Astrocyte (in vitro differentiated cells and primary cell): ENCODE measurements at regions not wholly inside any gene's neighbourhood (a gene's known extent, or its start where the extent isn't known, plus 50 kb on each side); places are given as distances from the start of the nearest gene placed in this dataset.

Experiments used
- DNase-seq: peaks from one replicate; pipeline ENCODE4 v3.0.0-alpha.2; 2010; ENCODE audit warnings: low read depth
- FAIRE-seq: peaks from 2 replicates; lab custom pipeline; 2011; peaks lifted over from hg19 to GRCh38; lab: Jason Lieb, UNC
- H2AFZ ChIP-seq: 2 replicates; pipeline ENCODE4 v1.6.0; 2012; ENCODE audit warnings: low read depth, low read length, inconsistent platforms
- H3K27ac ChIP-seq: 2 replicates; pipeline ENCODE4 v1.5.1; 2011; ENCODE audit warnings: low read depth, low read length, inconsistent platforms
- H3K27me3 ChIP-seq: 2 replicates; pipeline ENCODE4 v1.6.0; 2011; ENCODE audit warnings: low read length, inconsistent platforms; ENCODE audit not compliant: insufficient read depth
- H3K36me3 ChIP-seq: 2 replicates; pipeline ENCODE4 v1.5.1; 2011; ENCODE audit warnings: low read length, inconsistent platforms; ENCODE audit not compliant: insufficient read depth
- H3K4me1 ChIP-seq: 2 replicates; pipeline ENCODE4 v1.5.1; 2011; ENCODE audit warnings: low read length, inconsistent platforms; ENCODE audit not compliant: insufficient read depth
- H3K4me2 ChIP-seq: 2 replicates; pipeline ENCODE4 v1.6.0; 2012; ENCODE audit warnings: low read length, inconsistent platforms
- H3K4me3 ChIP-seq: 2 replicates; pipeline ENCODE4 v1.5.1; 2011; ENCODE audit warnings: low read depth, mild to moderate bottlenecking, low read length, inconsistent platforms; ENCODE audit not compliant: insufficient read depth
- H3K79me2 ChIP-seq: 2 replicates; pipeline ENCODE4 v1.6.0; 2012; ENCODE audit warnings: mild to moderate bottlenecking, low read length, inconsistent platforms; ENCODE audit not compliant: insufficient read depth
- H3K9ac ChIP-seq: 2 replicates; pipeline ENCODE4 v1.6.0; 2012; ENCODE audit warnings: mild to moderate bottlenecking, low read length, inconsistent platforms
- H3K9me3 ChIP-seq: 2 replicates; pipeline ENCODE4 v1.5.1; 2012; ENCODE audit warnings: low read depth, mild to moderate bottlenecking, low read length, inconsistent platforms; ENCODE audit not compliant: insufficient read depth
- H4K20me1 ChIP-seq: 2 replicates; pipeline ENCODE4 v1.6.0; 2012; ENCODE audit warnings: low read length, inconsistent platforms; ENCODE audit not compliant: insufficient read depth
- H3K27ac Mint-ChIP-seq: one replicate; pipeline ENCODE4 v1.8.0; 2021; ENCODE audit warnings: mild to moderate bottlenecking, mixed read lengths; ENCODE audit not compliant: unreplicated experiment
- H3K27me3 Mint-ChIP-seq: one replicate; pipeline ENCODE4 v1.8.0; 2021; ENCODE audit warnings: low read depth, mixed read lengths; ENCODE audit not compliant: unreplicated experiment
- H3K36me3 Mint-ChIP-seq: one replicate; pipeline ENCODE4 v1.8.0; 2021; ENCODE audit warnings: low read depth, mixed read lengths; ENCODE audit not compliant: unreplicated experiment
- H3K4me1 Mint-ChIP-seq: one replicate; pipeline ENCODE4 v1.8.0; 2021; ENCODE audit warnings: low read depth, mixed read lengths; ENCODE audit not compliant: unreplicated experiment
- H3K4me3 Mint-ChIP-seq: one replicate; pipeline ENCODE4 v1.8.0; 2021; ENCODE audit warnings: mild to moderate bottlenecking, moderate library complexity, mixed read lengths; ENCODE audit not compliant: unreplicated experiment
- H3K9me3 Mint-ChIP-seq: one replicate; pipeline ENCODE4 v1.8.0; 2021; ENCODE audit warnings: mild to moderate bottlenecking, mixed read lengths; ENCODE audit not compliant: unreplicated experiment
- EZH2 ChIP-seq: IDR thresholded peaks from 2 replicates; pipeline ENCODE4 v1.6.1; 2012; ENCODE audit warnings: mild to moderate bottlenecking, low read length, inconsistent platforms; ENCODE audit not compliant: insufficient read depth
- TF ChIP-seq, protein P1 (sequence below): IDR thresholded peaks from 2 replicates; pipeline ENCODE4 v1.5.1; 2011; ENCODE audit warnings: low read depth, mild to moderate bottlenecking, inconsistent platforms, low read length, moderate library complexity; ENCODE audit not compliant: insufficient read depth

GRCh38 chr6:145453376-145453775, 281.9 kb downstream of the EPM2A start:
- Histone ChIP-seq H3K27ac (no peak overlapping the region), H3K79me2 (no peaks in the 10 kb centered on the region), H3K9ac (no peak overlapping the region), H3K4me2 (no peak overlapping the region), H3K4me3 (no peak overlapping the region), H3K4me1 (no peaks in the 10 kb centered on the region), H3K36me3 (no peaks in the 10 kb centered on the region), H2AFZ (no peak overlapping the region), H3K9me3 (no peaks in the 10 kb centered on the region), H4K20me1 (no peaks in the 10 kb centered on the region), H3K27me3 (no peaks in the 10 kb centered on the region)
- Mint-ChIP-seq H3K27me3 (no peaks in the 10 kb centered on the region), H3K9me3 (no peaks in the 10 kb centered on the region), H3K4me3 (no peak overlapping the region), H3K4me1 (no peaks in the 10 kb centered on the region), H3K27ac (no peak overlapping the region), H3K36me3 (no peaks in the 10 kb centered on the region)
- DNase-seq, result no peak
- no peak for TF ChIP-seq EZH2
- TF ChIP-seq, protein P1, sequence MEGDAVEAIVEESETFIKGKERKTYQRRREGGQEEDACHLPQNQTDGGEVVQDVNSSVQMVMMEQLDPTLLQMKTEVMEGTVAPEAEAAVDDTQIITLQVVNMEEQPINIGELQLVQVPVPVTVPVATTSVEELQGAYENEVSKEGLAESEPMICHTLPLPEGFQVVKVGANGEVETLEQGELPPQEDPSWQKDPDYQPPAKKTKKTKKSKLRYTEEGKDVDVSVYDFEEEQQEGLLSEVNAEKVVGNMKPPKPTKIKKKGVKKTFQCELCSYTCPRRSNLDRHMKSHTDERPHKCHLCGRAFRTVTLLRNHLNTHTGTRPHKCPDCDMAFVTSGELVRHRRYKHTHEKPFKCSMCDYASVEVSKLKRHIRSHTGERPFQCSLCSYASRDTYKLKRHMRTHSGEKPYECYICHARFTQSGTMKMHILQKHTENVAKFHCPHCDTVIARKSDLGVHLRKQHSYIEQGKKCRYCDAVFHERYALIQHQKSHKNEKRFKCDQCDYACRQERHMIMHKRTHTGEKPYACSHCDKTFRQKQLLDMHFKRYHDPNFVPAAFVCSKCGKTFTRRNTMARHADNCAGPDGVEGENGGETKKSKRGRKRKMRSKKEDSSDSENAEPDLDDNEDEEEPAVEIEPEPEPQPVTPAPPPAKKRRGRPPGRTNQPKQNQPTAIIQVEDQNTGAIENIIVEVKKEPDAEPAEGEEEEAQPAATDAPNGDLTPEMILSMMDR, result peak; percentile 19
- FAIRE-seq, result no peak

- H3K79me2 ChIP-seq, result no peaks in the 10 kb centered on the region
- no peaks in the 10 kb centered on the region for H3K4me1 ChIP-seq
- Mint-ChIP-seq H3K9me3 (no peaks in the 10 kb centered on the region), H3K27ac (no peak overlapping the region), H3K4me1 (no peaks in the 10 kb centered on the region), H3K27me3 (no peaks in the 10 kb centered on the region), H3K36me3 (no peaks in the 10 kb centered on the region), H3K4me3 (no peak overlapping the region)
- no peaks in the 10 kb centered on the region for H3K36me3 ChIP-seq
- no peaks in the 10 kb centered on the region for H3K27me3 ChIP-seq
- DNase-seq, result no peak
- H2AFZ ChIP-seq, result no peak overlapping the region
- no peak overlapping the region for H3K4me3 ChIP-seq
- H3K4me2 ChIP-seq, result no peak overlapping the region
- H3K9me3 ChIP-seq, result no peaks in the 10 kb centered on the region
- no peak overlapping the region for H3K27ac ChIP-seq
- no peak overlapping the region for H3K9ac ChIP-seq
- no peak for FAIRE-seq
- TF ChIP-seq EZH2, result no peak
- TF ChIP-seq, protein P1, result no peak
- H4K20me1 ChIP-seq, result no peaks in the 10 kb centered on the region
These were observed 281.3 kb downstream of the EPM2A start for GRCh38 chr6:145454006-145454405.

- no peaks in the 10 kb centered on the region for H3K9me3 ChIP-seq
- H3K27me3 ChIP-seq, result no peaks in the 10 kb centered on the region
- H3K27ac ChIP-seq, result no peak overlapping the region
- no peak overlapping the region for H2AFZ ChIP-seq
- H3K79me2 ChIP-seq, result no peaks in the 10 kb centered on the region
- FAIRE-seq (no peak), DNase-seq (peak; percentile 8)
- no peaks in the 10 kb centered on the region for H3K36me3 ChIP-seq
- Mint-ChIP-seq H3K36me3 (no peaks in the 10 kb centered on the region), H3K27ac (no peak overlapping the region), H3K4me3 (no peak overlapping the region), H3K9me3 (no peaks in the 10 kb centered on the region), H3K27me3 (no peaks in the 10 kb centered on the region), H3K4me1 (no peaks in the 10 kb centered on the region)
- H3K4me2 ChIP-seq, result no peak overlapping the region
- H3K9ac ChIP-seq, result no peak overlapping the region
- H3K4me1 ChIP-seq, result no peaks in the 10 kb centered on the region
- H4K20me1 ChIP-seq, result no peaks in the 10 kb centered on the region
- H3K4me3 ChIP-seq, result no peak overlapping the region
- TF ChIP-seq, protein P1, result no peak
- TF ChIP-seq EZH2, result no peak
These were observed 277.8 kb downstream of the EPM2A start for GRCh38 chr6:145457556-145457955.
